K562 (cell line): ENCODE measurements at regions not wholly inside any gene's neighbourhood (a gene's known extent, or its start where the extent isn't known, plus 50 kb on each side); places are given as distances from the start of the nearest gene placed in this dataset.

Source experiments
- ATAC-seq: fragments of 200-7000 bp; cut with Tn5 transposase; 3 replicates; pipeline ENCODE4 v1.9.1; 2020; ENCODE audit warnings: moderate library complexity
- BruUV-seq: library from RNA; stranded (reverse); fragments of 400-500 nt; replicated peaks from 2 replicates; lab custom pipeline; 2021; lab: Mats Ljungman, UMichigan
- CTCF ChIA-PET: fragments of 300-600 bp; formaldehyde crosslinking; extraction: SDS; loops from one replicate; lab custom pipeline; 2021; ENCODE audit warnings: low intra/inter-chr PET ratio; lab: Yijun Ruan, JAX
- POLR2A ChIA-PET: fragments of 300-600, 350-650 bp; sonication (Branson Sonifier 250); formaldehyde crosslinking; extraction: SDS; loops from one replicate; lab custom pipeline; 2021; ENCODE audit warnings: antibody characterized with exemption, inconsistent platforms; lab: Yijun Ruan, JAX
- DNase-seq, 4 experiments: peaks; one replicate each; pipeline versions ENCODE4 v3.0.0 to v3.0.0-alpha.2; 2011 to 2018; ENCODE audit warnings: low spot score in 3 of 4, mixed read lengths in 3 of 4; ENCODE audit errors: extremely low read depth in 1 of 4
- FAIRE-seq: peaks from 2 replicates; lab custom pipeline; 2011; peaks lifted over from hg19 to GRCh38; lab: Jason Lieb, UNC
- H2AFZ ChIP-seq: 2 replicates; pipeline ENCODE4 v1.6.0; 2011; ENCODE audit warnings: low read depth, low read length, control low read depth, inconsistent platforms
- H3K27ac ChIP-seq: fragments of 200-600 bp; 3 replicates; pipeline ENCODE4 v1.8.0; 2011; ENCODE audit warnings: low read depth, mild to moderate bottlenecking, control low read depth, inconsistent platforms, low read length, moderate library complexity, mixed read lengths; ENCODE audit errors: extremely low read depth
- H3K27me3 ChIP-seq, 2 experiments: fragments of 300-600 bp in 1 of 2; 2 replicates in 1 of 2; 3 replicates in 1 of 2; pipeline versions ENCODE4 v1.6.0 to v1.8.0; 2011; ENCODE audit warnings: inconsistent platforms in 2 of 2, low read length in 2 of 2, mild to moderate bottlenecking in 1 of 2, mixed read lengths in 1 of 2, moderate library complexity in 1 of 2; ENCODE audit not compliant: control insufficient read depth in 2 of 2, insufficient read depth in 2 of 2
- H3K36me3 ChIP-seq: fragments of 300-600 bp; 3 replicates; pipeline ENCODE4 v1.8.0; 2011; ENCODE audit warnings: mild to moderate bottlenecking, low read length, inconsistent platforms; ENCODE audit not compliant: control insufficient read depth, insufficient read depth
- H3K4me1 ChIP-seq, 2 experiments: fragments of 200-600 bp in 1 of 2; replicated peaks in 1 of 2; 2 replicates in 1 of 2; 3 replicates in 1 of 2; pipeline versions ENCODE4 v1.5.1 to v1.8.0; 2011; ENCODE audit warnings: inconsistent platforms in 2 of 2, low read length in 2 of 2, mild to moderate bottlenecking in 1 of 2, mixed read lengths in 1 of 2, moderate library complexity in 1 of 2; ENCODE audit not compliant: control insufficient read depth in 2 of 2, insufficient read depth in 2 of 2
- H3K4me2 ChIP-seq: 2 replicates; pipeline ENCODE4 v1.6.1; 2011; ENCODE audit warnings: low read length, control low read depth, inconsistent platforms, mixed read lengths; ENCODE audit not compliant: insufficient read depth
- H3K4me3 ChIP-seq: fragments of 200-600 bp; sonication (generic), shearing (Covaris generic); 2 replicates; pipeline ENCODE4 v1.5.1; 2016; ENCODE audit warnings: control low read depth, inconsistent platforms
- H3K79me2 ChIP-seq: fragments of 200-600 bp; 3 replicates; pipeline ENCODE4 v1.8.0; 2011; ENCODE audit warnings: low read length, inconsistent platforms; ENCODE audit not compliant: control insufficient read depth, insufficient read depth
- H3K9ac ChIP-seq, 2 experiments: 2 replicates each; pipeline versions ENCODE4 v1.6.0 to v1.6.1; 2011; ENCODE audit warnings: low read depth in 2 of 2, low read length in 2 of 2, control low read depth in 1 of 2, inconsistent platforms in 1 of 2, mild to moderate bottlenecking in 1 of 2, mixed read lengths in 1 of 2; ENCODE audit not compliant: insufficient read depth in 1 of 2
- H3K9me1 ChIP-seq: one replicate; pipeline ENCODE4 v1.6.0; 2011; ENCODE audit warnings: inconsistent platforms, mild to moderate bottlenecking, low read length, moderate library complexity; ENCODE audit not compliant: control insufficient read depth, insufficient read depth
- H3K9me3 ChIP-seq: replicated peaks from 2 replicates; pipeline ENCODE4 v1.5.1; 2011; ENCODE audit warnings: low read depth, low read length, inconsistent platforms; ENCODE audit not compliant: control insufficient read depth, insufficient read depth
- H4K20me1 ChIP-seq: replicated peaks from 2 replicates; pipeline ENCODE4 v1.6.1; 2011; ENCODE audit warnings: low read length, inconsistent platforms, mixed read lengths; ENCODE audit not compliant: control insufficient read depth, insufficient read depth
- BRD9 ChIP-seq: fragments of 450-650 bp; IDR thresholded peaks from 2 replicates; pipeline ENCODE4 v1.6.1; 2018; ENCODE audit warnings: low read depth; ENCODE audit not compliant: partially characterized antibody
- FOXK1 ChIP-seq: sonication (generic); formaldehyde crosslinking; IDR thresholded peaks from 2 replicates; pipeline ENCODE4 v1.8.0; 2022; ENCODE audit warnings: missing genetic modification reagents, mild to moderate bottlenecking, borderline replicate concordance
- JUN ChIP-seq, 2 experiments: sonication (generic) in 1 of 2; formaldehyde crosslinking in 1 of 2; IDR thresholded peaks; 2 replicates each; pipeline versions ENCODE4 v1.6.1 to v1.8.0; 2012 to 2022; ENCODE audit warnings: borderline replicate concordance in 2 of 2, mild to moderate bottlenecking in 2 of 2, improper control_type of control experiment in 1 of 2, low read depth in 1 of 2, low read length in 1 of 2, missing genetic modification reagents in 1 of 2
- KLF1 ChIP-seq: fragments of 450-650 bp; IDR thresholded peaks from 2 replicates; pipeline ENCODE4 v1.6.1; 2016; ENCODE audit warnings: missing genetic modification characterization, missing compliant biosample characterization
- MBD2 ChIP-seq: sonication (generic); IDR thresholded peaks from 2 replicates; pipeline ENCODE4 v1.6.1; 2016; ENCODE audit warnings: low read depth, borderline replicate concordance
- MXI1 ChIP-seq: IDR thresholded peaks from 2 replicates; pipeline ENCODE4 v1.6.1; 2011; ENCODE audit warnings: low read depth, mild to moderate bottlenecking, improper control_type of control experiment, low read length
- POLR2AphosphoS2 ChIP-seq: IDR thresholded peaks from 2 replicates; pipeline ENCODE4 v1.6.1; 2012; ENCODE audit warnings: low read length, improper control_type of control experiment
- ZNF695 ChIP-seq: fragments of 450-650 bp; formaldehyde crosslinking; IDR thresholded peaks from 2 replicates; pipeline ENCODE4 v1.4.0; 2020; ENCODE audit warnings: mild to moderate bottlenecking, moderate library complexity
- WGBS: fragments of 100-300 bp; shearing (Covaris generic); methylation state at CpG from one replicate; pipeline ENCODE4 v1.1.6; 2016; ENCODE audit warnings: low coverage, mixed read lengths; ENCODE audit not compliant: insufficient coverage; ENCODE audit errors: missing lambda C conversion rate; 5-methylcytosine and 5-hydroxymethylcytosine counted together
- in situ Hi-C: fragments of 300-500 bp; cut with MboI; formaldehyde crosslinking; loops from 4 replicates; pipeline ENCODE4 v1.15.0; 2018; ENCODE audit warnings: inconsistent platforms, mixed read lengths
- intact Hi-C: fragments of 100-400 bp; cut with micrococcal nuclease; formaldehyde crosslinking; loops from 2 replicates; pipeline ENCODE4 v1.14.2; 2022
- TF ChIP-seq, protein P1 (sequence below): fragments of 250-450 bp; sonication (Bioruptor Pico); IDR thresholded peaks from 2 replicates; pipeline ENCODE4 v1.4.0; 2020; ENCODE audit warnings: mild to moderate bottlenecking
- TF ChIP-seq, protein P2 (sequence below): sonication (generic); formaldehyde crosslinking; IDR thresholded peaks from 2 replicates; pipeline ENCODE4 v1.9.0; 2022; ENCODE audit warnings: mild to moderate bottlenecking, missing genetic modification reagents

DNA sequence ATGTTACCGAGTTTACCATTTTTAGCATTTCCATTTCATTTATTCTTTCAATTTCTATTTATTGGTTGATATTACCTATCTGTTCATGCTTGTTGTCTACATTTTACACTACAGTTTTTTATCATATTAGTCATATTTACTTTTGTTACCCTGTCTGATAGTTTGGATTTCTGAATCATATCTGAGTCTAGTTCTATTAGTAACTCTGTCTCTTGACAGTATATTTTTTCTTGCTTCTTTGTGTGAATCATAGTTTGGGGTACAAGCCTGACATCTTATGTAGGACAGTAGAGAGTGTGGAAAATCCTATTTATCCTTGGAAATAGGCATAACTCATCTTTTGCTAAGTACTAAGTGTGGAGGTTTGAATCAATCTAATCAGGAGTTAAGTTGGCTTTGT, 263.9 kb upstream of the SESN3 start (continued):
- TF ChIP-seq, protein P1, sequence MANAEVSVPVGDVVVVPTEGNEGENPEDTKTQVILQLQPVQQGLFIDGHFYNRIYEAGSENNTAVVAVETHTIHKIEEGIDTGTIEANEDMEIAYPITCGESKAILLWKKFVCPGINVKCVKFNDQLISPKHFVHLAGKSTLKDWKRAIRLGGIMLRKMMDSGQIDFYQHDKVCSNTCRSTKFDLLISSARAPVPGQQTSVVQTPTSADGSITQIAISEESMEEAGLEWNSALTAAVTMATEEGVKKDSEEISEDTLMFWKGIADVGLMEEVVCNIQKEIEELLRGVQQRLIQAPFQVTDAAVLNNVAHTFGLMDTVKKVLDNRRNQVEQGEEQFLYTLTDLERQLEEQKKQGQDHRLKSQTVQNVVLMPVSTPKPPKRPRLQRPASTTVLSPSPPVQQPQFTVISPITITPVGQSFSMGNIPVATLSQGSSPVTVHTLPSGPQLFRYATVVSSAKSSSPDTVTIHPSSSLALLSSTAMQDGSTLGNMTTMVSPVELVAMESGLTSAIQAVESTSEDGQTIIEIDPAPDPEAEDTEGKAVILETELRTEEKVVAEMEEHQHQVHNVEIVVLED: no peak
- TF ChIP-seq, all 486 proteins: peak for 0

DNA sequence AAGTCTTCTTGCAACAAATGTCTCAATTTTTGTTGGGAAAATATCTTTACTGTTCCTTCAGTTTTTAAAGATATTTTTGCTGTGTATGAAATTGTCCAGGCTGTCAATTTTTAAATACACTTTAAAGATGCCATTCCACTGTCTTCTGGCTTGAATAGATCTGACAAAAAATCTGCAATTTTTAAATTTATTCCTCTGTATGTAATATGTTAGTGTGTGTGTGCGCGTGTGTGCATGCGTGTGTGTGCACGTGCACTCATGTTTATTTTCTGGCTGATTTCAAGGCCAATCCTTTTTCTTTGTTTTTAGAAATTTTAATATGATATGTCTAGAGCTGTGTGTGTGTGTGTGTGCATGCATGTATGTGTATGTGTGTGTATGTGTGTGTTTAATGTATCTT, 263.2 kb upstream of the SESN3 start:
- CTCF ChIA-PET: no interaction called here
- POLR2A ChIA-PET: no interaction called here
- DNase-seq (no peak), FAIRE-seq (no peak), ATAC-seq (no peak)
- in situ Hi-C loops (no loop called here), intact Hi-C loops (no loop called here)
- no TSS peak for BruUV-seq
- H2AFZ ChIP-seq: no peak overlapping the region
- no peak overlapping the region for H3K27ac ChIP-seq
- no peaks in the 10 kb centered on the region for H3K27me3 ChIP-seq
- no peak overlapping the region for H3K9ac ChIP-seq
- H3K79me2 ChIP-seq: no peaks in the 10 kb centered on the region
- no peaks in the 10 kb centered on the region for H3K36me3 ChIP-seq
- H3K9me1 ChIP-seq: no peaks in the 10 kb centered on the region
- H3K4me2 ChIP-seq: no peak overlapping the region
- H4K20me1 ChIP-seq: no peaks in the 10 kb centered on the region
- TF ChIP-seq BRD9: no peak
- TF ChIP-seq ZNF695 (CRISPR knock-in tag): no peak
- TF ChIP-seq MXI1: no peak
- no peak for TF ChIP-seq KLF1 (tag)
- TF ChIP-seq, protein P2, sequence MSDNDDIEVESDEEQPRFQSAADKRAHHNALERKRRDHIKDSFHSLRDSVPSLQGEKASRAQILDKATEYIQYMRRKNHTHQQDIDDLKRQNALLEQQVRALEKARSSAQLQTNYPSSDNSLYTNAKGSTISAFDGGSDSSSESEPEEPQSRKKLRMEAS (CRISPR knock-in tag): no peak
- no peak for TF ChIP-seq JUN (IDR thresholded peaks at IDR 0.05; ENCODE audit: borderline replicate concordance, low read depth, low read length)
- TF ChIP-seq JUN (CRISPR knock-in tag; IDR thresholded peaks at IDR 0.05; ENCODE audit: borderline replicate concordance): no peak
- TF ChIP-seq POLR2AphosphoS2: no peak
- TF ChIP-seq MBD2: no peak
- TF ChIP-seq FOXK1 (CRISPR knock-in tag): no peak
- TF ChIP-seq, all 486 proteins: peak for 0
- Histone ChIP-seq H3K4me1 (no peaks in the 10 kb centered on the region), H3K4me3 (no peak overlapping the region), H3K9me3 (no peaks in the 10 kb centered on the region)
- 59% methylated on average over 4 of the region's 4 CpGs for WGBS
